GM12891 (cell line): ENCODE measurements at regions not wholly inside any gene's neighbourhood (a gene's known extent, or its start where the extent isn't known, plus 50 kb on each side); places are given as distances from the start of the nearest gene placed in this dataset.

ENCODE experiments used
- POLR2A ChIP-seq: IDR thresholded peaks from 2 replicates; pipeline ENCODE4 v1.6.1; 2011; ENCODE audit warnings: low read depth, low read length, control low read depth
- POLR2AphosphoS5 ChIP-seq: IDR thresholded peaks from 2 replicates; pipeline ENCODE4 v1.6.1; 2011; ENCODE audit warnings: low read depth, low read length, control low read depth
- SPI1 ChIP-seq: IDR thresholded peaks from 2 replicates; pipeline ENCODE4 v1.6.1; 2011; ENCODE audit warnings: low read depth, low read length, control low read depth
- TAF1 ChIP-seq: IDR thresholded peaks from 2 replicates; pipeline ENCODE4 v1.6.1; 2011; ENCODE audit warnings: low read depth, low read length, control low read depth

DNA sequence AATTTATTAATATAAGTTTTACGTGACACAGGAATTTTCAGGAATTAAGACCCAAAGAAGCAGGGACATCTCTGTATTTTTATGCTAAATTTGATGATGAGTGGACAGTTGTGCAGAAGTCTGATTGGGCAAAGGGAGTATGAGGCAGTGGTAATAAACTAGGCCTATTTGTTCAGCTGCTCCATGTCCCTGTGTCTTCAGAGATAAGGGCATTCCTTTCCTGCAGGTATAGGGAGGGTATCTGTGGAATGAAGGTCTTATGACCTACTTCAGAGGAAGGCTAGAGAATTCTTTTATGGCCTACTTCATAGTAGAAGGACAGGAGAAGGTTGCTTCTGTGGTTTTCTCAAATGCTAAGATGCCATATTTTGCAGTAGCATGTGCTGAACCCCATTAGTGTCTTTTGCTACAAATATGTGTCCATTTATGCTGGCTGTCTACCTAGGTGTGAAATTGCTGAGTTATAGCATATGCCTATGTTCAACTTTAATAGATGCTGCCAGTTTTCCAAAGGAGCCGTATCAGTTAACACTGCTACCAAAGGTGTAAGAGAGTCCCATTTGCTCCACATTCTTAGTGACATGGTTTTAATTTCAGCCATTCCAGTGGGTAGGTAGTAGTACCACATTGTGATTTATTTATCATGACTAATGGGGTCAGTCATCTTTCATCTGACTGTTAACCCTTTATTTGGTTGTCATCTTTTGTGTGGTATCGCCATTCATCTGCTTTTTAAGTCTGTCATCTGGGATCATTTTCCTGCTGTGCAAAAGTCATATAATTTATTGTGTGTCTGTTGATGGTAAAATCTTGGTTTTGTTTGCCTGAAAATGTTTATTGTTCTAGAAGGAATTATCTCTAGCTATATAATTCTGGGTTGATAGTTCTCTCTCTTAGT lies 410.7 kb upstream of the RGS6 start:
- no peak for TF ChIP-seq POLR2A
- TF ChIP-seq POLR2AphosphoS5: no peak
- no peak for TF ChIP-seq SPI1
- no peak for TF ChIP-seq TAF1
